Cardiac muscle cell (in vitro differentiated cells and primary cell): ENCODE measurements at regions not wholly inside any gene's neighbourhood (a gene's known extent, or its start where the extent isn't known, plus 50 kb on each side); places are given as distances from the start of the nearest gene placed in this dataset.

ENCODE experiments used
- DNase-seq, 2 donors: peaks; one replicate each; pipeline versions ENCODE4 v3.0.0 to v3.0.0-alpha.2; 2010 to 2017; ENCODE audit warnings: low read depth in 1 of 2, low spot score in 1 of 2
- H3K27ac ChIP-seq: fragments of 200-600 bp; sonication (generic); 2 replicates; pipeline ENCODE4 v1.5.1; 2016
- H3K27me3 ChIP-seq: fragments of 200-600 bp; sonication (generic); 2 replicates; pipeline ENCODE4 v1.6.0; 2016; ENCODE audit warnings: control low read depth
- H3K36me3 ChIP-seq: fragments of 200-600 bp; sonication (generic); 2 replicates; pipeline ENCODE4 v1.5.1; 2016; ENCODE audit warnings: control low read depth
- H3K4me1 ChIP-seq: fragments of 200-600 bp; sonication (generic); 2 replicates; pipeline ENCODE4 v1.8.1; 2017; ENCODE audit warnings: low read depth, mild to moderate bottlenecking, mixed run types
- H3K4me3 ChIP-seq: fragments of 200-600 bp; sonication (generic); 2 replicates; pipeline ENCODE4 v1.5.1; 2016; ENCODE audit warnings: mild to moderate bottlenecking
- H3K9me3 ChIP-seq: fragments of 200-600 bp; sonication (generic); 2 replicates; pipeline ENCODE4 v1.5.1; 2017; ENCODE audit warnings: low read depth, mild to moderate bottlenecking, control low read depth
- CTCF ChIP-seq: IDR thresholded peaks from 2 replicates; pipeline ENCODE4 v1.5.1; 2012; ENCODE audit warnings: low read depth, mild to moderate bottlenecking, low read length

DNA sequence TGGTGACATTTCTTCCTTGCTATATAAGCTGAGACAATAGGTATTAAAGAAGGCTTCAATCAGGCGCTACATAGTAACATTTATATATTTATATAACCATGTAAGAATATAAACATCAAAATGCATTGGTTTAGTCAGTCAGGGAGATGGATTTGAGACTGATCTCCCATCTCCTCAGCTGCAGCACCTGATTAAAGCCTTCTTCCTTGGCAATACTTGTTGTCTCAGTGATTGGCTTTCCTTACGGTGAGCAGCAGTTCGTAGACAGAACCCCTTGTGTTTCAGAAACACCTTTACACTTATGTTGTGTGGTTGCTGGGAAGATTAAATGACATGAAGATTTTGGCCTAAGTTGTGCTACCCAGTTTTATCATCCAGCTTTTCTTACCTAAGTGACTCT lies 323.3 kb upstream of the DUSP10 start:
- H3K27ac ChIP-seq: no peak overlapping the region
- H3K4me1 ChIP-seq: peaks cover 6% of the 10 kb centered on the region
- no peak overlapping the region for H3K4me3 ChIP-seq
- no peak for TF ChIP-seq CTCF
- no peaks in the 10 kb centered on the region for H3K27me3 ChIP-seq
- H3K9me3 ChIP-seq: no peaks in the 10 kb centered on the region
- DNase-seq: no peak
- no peaks in the 10 kb centered on the region for H3K36me3 ChIP-seq

- no peak for TF ChIP-seq CTCF
- Histone ChIP-seq H3K36me3 (no peaks in the 10 kb centered on the region), H3K4me1 (peaks cover 12% of the 10 kb centered on the region), H3K27me3 (no peaks in the 10 kb centered on the region), H3K4me3 (no peak overlapping the region), H3K9me3 (no peaks in the 10 kb centered on the region), H3K27ac (no peak overlapping the region)
- DNase-seq: peak in 1 of 2 donors; percentile 32
Measured at GRCh38 chr1:222064388-222065211, 322.7 kb upstream of the DUSP10 start.

DNA sequence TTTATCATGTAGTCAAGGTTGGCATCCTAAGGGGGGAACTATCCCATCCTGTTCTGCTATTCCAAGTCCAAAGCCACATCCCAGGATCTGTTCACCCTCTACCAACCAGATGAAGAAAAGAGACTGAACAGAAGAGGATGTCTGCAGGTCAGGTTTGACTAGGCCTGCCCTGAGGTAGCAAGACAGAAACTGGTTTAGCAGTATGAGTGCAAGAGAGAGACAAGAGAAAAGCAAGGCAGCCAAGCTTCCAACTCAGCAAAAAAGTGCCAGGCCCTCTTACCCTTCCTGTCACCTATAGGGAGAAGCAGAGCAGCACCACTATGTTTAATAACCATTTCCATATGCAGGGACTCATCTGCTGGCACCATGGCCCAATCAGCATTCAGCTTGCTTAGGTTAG lies 320.8 kb upstream of the DUSP10 start:
- no peak for TF ChIP-seq CTCF

GRCh38 chr1:222061711-222062359 lies 319.9 kb upstream of the DUSP10 start:
- Histone ChIP-seq H3K27me3 (no peaks in the 10 kb centered on the region), H3K36me3 (no peaks in the 10 kb centered on the region), H3K27ac (no peak overlapping the region), H3K4me1 (peaks cover 15% of the 10 kb centered on the region), H3K4me3 (no peak overlapping the region), H3K9me3 (no peaks in the 10 kb centered on the region)
- DNase-seq: peak in 1 of 2 donors; percentile 41
- TF ChIP-seq CTCF: no peak

More for the DNA sequence above, 320.8 kb upstream of the DUSP10 start:
- no peaks in the 10 kb centered on the region for H3K27me3 ChIP-seq
- H3K36me3 ChIP-seq: no peaks in the 10 kb centered on the region
- no peaks in the 10 kb centered on the region for H3K9me3 ChIP-seq
- peaks cover 15% of the 10 kb centered on the region for H3K4me1 ChIP-seq
- no peak overlapping the region for H3K27ac ChIP-seq
- no peak overlapping the region for H3K4me3 ChIP-seq
- no peak for DNase-seq

- no peak overlapping the region for H3K4me3 ChIP-seq
- peaks cover 25% of the 10 kb centered on the region for H3K4me1 ChIP-seq
- no peak for TF ChIP-seq CTCF
- DNase-seq: peak in 1 of 2 donors; percentile 24
- no peaks in the 10 kb centered on the region for H3K36me3 ChIP-seq
- no peaks in the 10 kb centered on the region for H3K27me3 ChIP-seq
- no peaks in the 10 kb centered on the region for H3K9me3 ChIP-seq
- H3K27ac ChIP-seq: no peak overlapping the region
Measured at GRCh38 chr1:222060210-222060916, 318.5 kb upstream of the DUSP10 start.
